GM18867 (cell line): ENCODE measurements at regions not wholly inside any gene's neighbourhood (a gene's known extent, or its start where the extent isn't known, plus 50 kb on each side); places are given as distances from the start of the nearest gene placed in this dataset.

ENCODE experiments used
- ATAC-seq: cut with Tn5 transposase; IDR thresholded peaks from one replicate; pipeline ENCODE4 v1.9.1; 2021; ENCODE audit warnings: mild to moderate bottlenecking, moderate library complexity; ENCODE audit not compliant: unreplicated experiment

- ATAC-seq: no peak
Observed at GRCh38 chr18:42588786-42589185, 526.7 kb downstream of the RIT2 start.

- no peak for ATAC-seq
Observed at GRCh38 chr18:42604820-42605219, 510.7 kb downstream of the RIT2 start.

GRCh38 chr18:42606886-42607495 lies 508.5 kb downstream of the RIT2 start:
- ATAC-seq: no peak

- no peak for ATAC-seq
Observed at GRCh38 chr18:42611134-42611533, 504.4 kb downstream of the RIT2 start.

- ATAC-seq: no peak
Observed at GRCh38 chr18:42614619-42615293, 500.7 kb downstream of the RIT2 start.

- no peak for ATAC-seq
Observed at GRCh38 chr18:42617221-42617620, 498.3 kb downstream of the RIT2 start.

- ATAC-seq: no peak
Observed at GRCh38 chr18:42619771-42620170, 495.7 kb downstream of the RIT2 start.

GRCh38 chr18:42620657-42621056 lies 494.8 kb downstream of the RIT2 start:
- no peak for ATAC-seq

- ATAC-seq: no peak
Observed at GRCh38 chr18:42623935-42624334, 491.6 kb downstream of the RIT2 start.

- ATAC-seq: no peak
Observed at GRCh38 chr18:42632801-42633200, 482.7 kb downstream of the RIT2 start.

- no peak for ATAC-seq
Observed at GRCh38 chr18:42635378-42636048, 480.0 kb downstream of the RIT2 start.

GRCh38 chr18:42636309-42636708 lies 479.2 kb downstream of the RIT2 start:
- no peak for ATAC-seq

GRCh38 chr18:42640160-42640559 lies 475.3 kb downstream of the RIT2 start:
- ATAC-seq: no peak

GRCh38 chr18:42641996-42642395 lies 473.5 kb downstream of the RIT2 start:
- no peak for ATAC-seq

GRCh38 chr18:42644729-42645131 lies 470.8 kb downstream of the RIT2 start:
- no peak for ATAC-seq

GRCh38 chr18:42649331-42650035 lies 466.0 kb downstream of the RIT2 start:
- ATAC-seq: no peak

GRCh38 chr18:42654556-42654955 lies 460.9 kb downstream of the RIT2 start:
- no peak for ATAC-seq

- no peak for ATAC-seq
Observed at GRCh38 chr18:42657551-42657950, 457.9 kb downstream of the RIT2 start.

GRCh38 chr18:42658171-42658570 lies 457.3 kb downstream of the RIT2 start:
- no peak for ATAC-seq

- no peak for ATAC-seq
Observed at GRCh38 chr18:42659187-42659586, 456.3 kb downstream of the RIT2 start.

GRCh38 chr18:42670860-42671259 lies 444.6 kb downstream of the RIT2 start:
- no peak for ATAC-seq

GRCh38 chr18:42675810-42676209 lies 439.7 kb downstream of the RIT2 start:
- ATAC-seq: no peak
